ENCODE measurements at regions not wholly inside any gene's neighbourhood (a gene's known extent, or its start where the extent isn't known, plus 50 kb on each side); places are given as distances from the start of the nearest gene placed in this dataset.

DNA sequence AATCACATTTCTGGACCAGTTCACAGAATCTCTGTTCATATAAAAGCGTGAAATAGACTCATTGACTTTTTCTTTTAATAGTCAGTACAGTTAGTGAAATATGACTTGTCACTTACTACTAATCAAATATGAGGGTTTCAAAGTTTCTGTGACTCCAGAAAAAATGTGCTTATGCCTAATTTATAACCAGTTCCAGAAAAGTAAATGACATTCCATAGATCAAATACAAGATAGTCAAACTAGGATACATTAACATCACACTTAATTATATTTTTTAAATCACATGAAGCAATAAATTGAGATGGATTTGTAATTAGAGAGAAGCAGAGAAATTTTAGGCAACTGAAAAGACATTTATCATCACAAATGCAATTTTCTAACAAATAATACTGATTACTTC lies 491.4 kb downstream of the KIF20B start:
- H3K4me3 ChIP-seq (ENCODE audit: control insufficient read depth, low read depth, low read length): no peak overlapping the region
- TF ChIP-seq CTCF (IDR thresholded peaks at IDR 0.05; ENCODE audit: control insufficient read depth, insufficient read depth, low read depth, low read length, missing control alignments): no peak
- no peak for DNase-seq (ENCODE audit: low read depth)

- TF ChIP-seq CTCF (IDR thresholded peaks at IDR 0.05; ENCODE audit: control insufficient read depth, insufficient read depth, low read depth, low read length, missing control alignments): no peak
- peak; percentile 27 for DNase-seq (ENCODE audit: low read depth)
- no peak overlapping the region for H3K4me3 ChIP-seq (ENCODE audit: control insufficient read depth, low read depth, low read length)
Measured at GRCh38 chr10:90193240-90193985, 492.0 kb downstream of the KIF20B start.

DNA sequence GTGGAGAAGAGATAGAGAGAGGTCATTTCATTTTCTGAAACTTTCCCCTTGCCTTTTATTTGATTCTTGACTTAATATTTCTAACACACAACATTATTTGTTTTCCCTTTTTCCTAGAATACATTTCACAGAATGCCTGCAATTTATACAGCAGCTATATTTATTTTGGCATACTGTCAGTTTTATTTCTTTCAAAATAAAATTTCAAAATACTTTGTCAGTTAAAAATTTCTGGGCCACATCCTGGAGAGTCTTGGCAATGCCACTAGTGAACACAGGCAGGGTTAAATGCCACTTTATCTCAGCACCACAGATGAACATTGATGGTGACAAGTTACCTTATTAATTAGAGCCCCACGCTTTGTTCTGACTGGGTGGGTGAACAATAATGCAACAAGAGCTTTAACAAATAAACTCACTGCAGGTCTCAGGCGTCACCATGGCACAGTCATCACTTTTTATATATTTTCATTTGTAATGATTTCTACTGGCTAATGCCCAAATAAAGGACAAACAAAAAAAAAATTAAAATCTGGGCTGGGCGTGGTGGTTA lies 494.0 kb downstream of the KIF20B start:
- no peak overlapping the region for H3K4me3 ChIP-seq (ENCODE audit: control insufficient read depth, low read depth, low read length)
- no peak for TF ChIP-seq CTCF (IDR thresholded peaks at IDR 0.05; ENCODE audit: control insufficient read depth, insufficient read depth, low read depth, low read length, missing control alignments)
- DNase-seq (ENCODE audit: low read depth): no peak

DNA sequence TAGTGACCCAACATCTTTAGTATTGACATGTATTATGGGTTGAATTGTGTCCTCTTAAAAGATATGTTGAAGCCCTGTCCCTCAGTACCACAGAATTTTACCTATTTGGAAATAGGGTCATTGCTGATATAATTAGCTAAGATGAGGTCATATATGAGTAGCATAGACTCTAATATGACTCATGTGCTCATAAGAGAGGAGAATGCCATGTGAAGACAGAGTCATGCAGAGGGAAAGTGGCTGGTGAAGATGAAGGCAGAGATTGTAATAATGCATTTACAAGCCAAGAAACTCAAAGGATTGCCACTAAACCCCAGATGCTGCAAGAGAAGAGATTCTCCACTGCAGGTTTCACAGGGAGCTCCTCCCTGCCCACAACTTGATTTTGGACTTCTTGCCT lies 496.4 kb downstream of the KIF20B start:
- DNase-seq (ENCODE audit: low read depth): no peak
- TF ChIP-seq CTCF (IDR thresholded peaks at IDR 0.05; ENCODE audit: control insufficient read depth, insufficient read depth, low read depth, low read length, missing control alignments): no peak
- no peak overlapping the region for H3K4me3 ChIP-seq (ENCODE audit: control insufficient read depth, low read depth, low read length)

DNA sequence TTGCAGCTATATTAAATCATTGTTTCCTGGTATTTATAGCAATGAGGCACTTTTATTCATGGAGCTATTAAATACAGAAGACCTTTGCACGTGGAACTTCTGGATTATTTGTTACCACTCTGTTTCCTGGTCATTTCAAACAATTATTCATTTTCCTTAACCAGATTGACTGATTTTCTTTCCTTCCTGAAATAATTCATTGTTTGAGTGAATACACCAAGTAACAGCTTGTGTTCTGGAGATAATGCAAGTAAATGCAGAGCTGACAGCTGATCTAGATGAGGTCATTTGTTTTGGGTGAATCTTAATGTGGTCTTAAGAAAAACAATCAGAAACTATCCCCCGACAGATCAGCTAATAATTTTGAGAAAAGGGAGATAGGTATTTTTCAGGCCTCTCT lies 497.7 kb downstream of the KIF20B start:
- H3K4me3 ChIP-seq (ENCODE audit: control insufficient read depth, low read depth, low read length): no peak overlapping the region
- TF ChIP-seq CTCF (IDR thresholded peaks at IDR 0.05; ENCODE audit: control insufficient read depth, insufficient read depth, low read depth, low read length, missing control alignments): no peak
- no peak for DNase-seq (ENCODE audit: low read depth)

DNA sequence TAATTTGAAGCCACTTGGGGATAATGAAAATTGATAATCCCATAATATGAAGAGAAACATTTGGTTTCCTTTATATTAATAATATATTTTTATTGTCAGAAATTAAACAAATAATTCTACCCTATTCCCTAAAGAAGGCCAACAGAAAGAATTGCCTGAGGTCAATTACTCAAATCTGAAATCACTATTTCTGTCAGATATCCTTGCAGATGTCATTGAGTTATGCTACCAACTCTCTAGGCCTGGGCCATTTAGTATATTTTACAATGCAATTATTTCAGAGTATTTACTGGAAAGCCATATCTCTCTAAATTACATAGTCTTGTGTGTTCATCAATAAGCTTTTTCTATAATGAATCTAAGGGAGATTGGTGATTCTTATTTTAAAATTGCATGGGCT lies 498.1 kb downstream of the KIF20B start:
- no peak overlapping the region for H3K4me3 ChIP-seq (ENCODE audit: control insufficient read depth, low read depth, low read length)
- DNase-seq (ENCODE audit: low read depth): no peak
- TF ChIP-seq CTCF (IDR thresholded peaks at IDR 0.05; ENCODE audit: control insufficient read depth, insufficient read depth, low read depth, low read length, missing control alignments): no peak

Data from AG09309 (cell line).